ENCODE measurements at regions not wholly inside any gene's neighbourhood (a gene's known extent, or its start where the extent isn't known, plus 50 kb on each side); places are given as distances from the start of the nearest gene placed in this dataset.
A peak's percentile ranks its signal among the peaks of the same experiment; 100 is the strongest.

DNA sequence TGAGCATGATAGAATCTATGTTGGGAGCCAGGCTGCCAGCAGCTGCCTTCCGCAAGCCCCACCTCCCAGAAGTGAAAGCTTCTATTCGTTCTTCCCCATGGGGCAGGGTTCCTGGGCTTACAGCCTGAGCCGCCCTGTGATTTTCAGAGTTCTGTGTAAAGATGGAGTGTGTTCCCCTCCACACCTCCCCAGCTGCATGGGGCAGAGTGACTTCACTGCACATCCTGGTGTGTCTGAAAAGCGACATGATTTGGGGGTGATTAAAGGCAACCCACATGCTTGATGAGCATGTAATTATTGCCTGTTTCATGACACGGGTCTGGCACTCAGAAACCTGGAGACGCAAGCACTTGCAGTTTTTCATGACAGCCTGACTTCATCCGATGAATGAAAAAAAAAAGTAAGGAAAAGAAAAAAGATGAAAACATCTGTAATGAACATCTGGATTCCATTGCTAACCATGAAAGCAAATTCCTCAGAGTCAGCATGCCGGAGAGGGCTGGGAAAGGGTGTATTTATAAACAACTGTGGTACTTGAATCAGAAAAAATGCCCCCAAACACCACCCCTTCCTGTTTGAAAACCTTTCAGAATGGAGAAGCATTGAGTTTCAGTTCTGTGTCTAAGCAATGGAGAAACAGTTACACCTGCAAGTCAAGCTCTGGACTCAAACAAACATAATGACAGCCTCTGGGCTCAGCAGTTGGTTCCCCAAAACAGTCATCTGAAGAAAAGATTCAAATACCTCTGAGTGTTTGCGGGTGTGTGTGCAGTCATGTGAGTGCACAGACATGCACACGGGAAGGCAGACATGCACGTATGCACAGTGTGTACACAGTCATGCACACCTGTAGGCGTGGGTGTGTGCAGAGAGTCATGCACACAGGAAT lies 266.0 kb downstream of the ENGASE start:
- DNase-seq (ENCODE audit: low read depth in 1 of 2, low spot score in 1 of 2) (no peak), FAIRE-seq (no peak), ATAC-seq (no peak)
- peaks cover 3% of the 10 kb centered on the region; the same call in 1 of the 3 replicates for H3K4me1 ChIP-seq
- no peak overlapping the region for H3K4me3 ChIP-seq
- no peak overlapping the region for H3K27ac ChIP-seq
- TF ChIP-seq ZNF302 (CRISPR knock-in tag; IDR thresholded peaks at IDR 0.05), result no peak
- H3K9me3 ChIP-seq, result no peaks in the 10 kb centered on the region
- WGBS (ENCODE audit: missing lambda C conversion rate), result 73% methylated on average over 12 of the region's 12 CpGs
- no peak overlapping the region for H3K4me2 ChIP-seq
- POLR2A ChIA-PET, result no interaction called here
- CTCF ChIA-PET, result interaction anchor here (0.7 to 1.4 kb wide), 4 partner anchors 10 to 16 kb away, joined by 3 read pairs; no protein-coding TSS in a partner anchor

DNA sequence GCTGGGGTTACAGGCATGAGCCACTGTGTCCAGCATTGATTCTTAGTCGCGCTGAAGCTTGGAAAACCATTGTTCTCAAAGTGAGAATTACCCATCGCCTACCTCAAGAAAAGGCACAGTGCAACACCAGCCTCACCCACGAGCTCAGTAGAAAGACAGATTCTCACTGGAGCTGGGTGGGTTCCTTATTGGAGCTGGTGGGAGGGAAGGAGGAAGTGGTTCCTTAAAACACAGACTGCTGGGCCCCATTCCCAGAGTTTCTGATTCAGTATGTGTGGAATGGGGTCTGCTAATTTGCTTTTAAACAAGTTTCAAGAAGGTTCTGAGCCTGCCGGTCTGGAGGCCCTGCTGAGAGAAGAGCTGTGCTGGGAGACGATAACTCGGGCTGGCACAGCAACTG lies 264.7 kb downstream of the ENGASE start:
- Histone ChIP-seq H3K4me2 (no peak overlapping the region), H3K4me3 (no peak overlapping the region), H3K9me3 (no peaks in the 10 kb centered on the region), H3K27ac (no peak overlapping the region), H3K4me1 (peaks cover 3% of the 10 kb centered on the region; the same call in 1 of the 3 replicates)
- ChIA-PET CTCF (interaction anchor here (0.7 to 1.6 kb wide), 3 partner anchors 9 to 49 kb away, joined by 3 to 5 read pairs (median 3); no protein-coding TSS in a partner anchor), POLR2A (no interaction called here)
- FAIRE-seq (no peak), ATAC-seq (no peak), DNase-seq (ENCODE audit: low read depth in 1 of 2, low spot score in 1 of 2) (no peak)
- WGBS (ENCODE audit: missing lambda C conversion rate), result 74% methylated on average over 7 of the region's 7 CpGs
- TF ChIP-seq, protein P1, sequence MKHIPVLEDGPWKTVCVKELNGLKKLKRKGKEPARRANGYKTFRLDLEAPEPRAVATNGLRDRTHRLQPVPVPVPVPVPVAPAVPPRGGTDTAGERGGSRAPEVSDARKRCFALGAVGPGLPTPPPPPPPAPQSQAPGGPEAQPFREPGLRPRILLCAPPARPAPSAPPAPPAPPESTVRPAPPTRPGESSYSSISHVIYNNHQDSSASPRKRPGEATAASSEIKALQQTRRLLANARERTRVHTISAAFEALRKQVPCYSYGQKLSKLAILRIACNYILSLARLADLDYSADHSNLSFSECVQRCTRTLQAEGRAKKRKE (CRISPR knock-in tag; IDR thresholded peaks at IDR 0.05; ENCODE audit: low read depth), result no peak

DNA sequence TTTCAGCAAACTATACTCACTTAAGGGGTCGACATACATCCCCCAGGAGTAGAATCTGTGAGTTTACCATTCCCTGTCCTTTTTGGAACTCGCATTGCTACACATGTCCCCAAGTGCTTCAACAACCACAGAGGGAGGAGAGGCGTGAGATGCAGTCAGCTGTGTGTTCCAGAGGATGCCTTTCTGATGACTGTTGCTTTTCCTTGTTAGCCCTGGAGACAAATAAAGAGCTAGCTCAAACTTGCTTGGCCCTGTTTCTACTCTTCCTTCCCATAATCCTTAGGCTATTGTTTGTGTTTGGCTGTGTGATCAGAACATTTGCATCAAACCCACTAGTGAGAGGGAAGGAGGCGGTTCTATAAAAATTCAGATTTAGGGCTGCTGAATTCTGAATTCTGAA lies 264.0 kb downstream of the ENGASE start:
- Histone ChIP-seq H3K4me1 (peaks cover 3% of the 10 kb centered on the region; the same call in 1 of the 3 replicates), H3K27ac (no peak overlapping the region), H3K4me2 (no peak overlapping the region), H3K4me3 (no peak overlapping the region), H3K9me3 (no peaks in the 10 kb centered on the region)
- ChIA-PET CTCF (interaction anchor here (0.7 to 1.6 kb wide), 3 partner anchors 34 to 62 kb away, joined by 3 to 5 read pairs (median 3); no protein-coding TSS in a partner anchor), POLR2A (no interaction called here)
- FAIRE-seq, result no peak
- 39% methylated on average over 4 of the region's 4 CpGs for WGBS (ENCODE audit: missing lambda C conversion rate)
- ATAC-seq, result 0 out of 6 replicates have a peak, but pooled peaks of 1 of the 2 experiments have one; percentile 27
- peak; percentile 11 for TF ChIP-seq MAFK (IDR thresholded peaks at IDR 0.05; ENCODE audit: partially characterized antibody)
- TF ChIP-seq RAD21 (conservative IDR thresholded peaks at IDR 0.05 in 1 of 2, IDR thresholded peaks at IDR 0.05 in 1 of 2), result no peak
- peak; percentile 32 to 35 for DNase-seq (ENCODE audit: low read depth in 1 of 2, low spot score in 1 of 2)

DNA sequence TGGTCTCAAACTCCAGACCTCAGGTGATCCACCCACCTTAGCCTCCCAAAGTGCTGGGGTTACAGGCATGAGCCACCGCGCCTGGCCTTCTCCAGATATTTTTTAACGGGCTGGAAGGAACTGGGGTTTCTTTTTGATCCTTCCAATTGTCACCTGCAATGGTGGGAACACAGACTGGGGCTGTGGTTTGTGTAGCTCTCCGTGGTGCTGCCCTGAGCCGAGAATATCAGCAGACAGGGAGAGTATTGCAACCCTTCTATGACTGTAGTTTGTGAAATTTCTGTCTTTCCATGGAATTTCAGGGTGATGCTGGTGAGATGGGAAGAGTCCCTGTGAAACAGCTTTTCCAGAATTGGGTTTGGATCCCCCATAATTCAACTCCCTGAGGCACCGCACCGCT lies 263.5 kb downstream of the ENGASE start:
- TF ChIP-seq FOSB (CRISPR knock-in tag; IDR thresholded peaks at IDR 0.05) (no peak), FOSL2 (IDR thresholded peaks at IDR 0.05) (no peak), FOSL2 (CRISPR knock-in tag; IDR thresholded peaks at IDR 0.05) (no peak), SREBF2 (IDR thresholded peaks at IDR 0.05) (no peak), BHLHE40 (IDR thresholded peaks at IDR 0.05; ENCODE audit: low read depth, low read length) (no peak), HDAC2 (IDR thresholded peaks at IDR 0.05) (no peak), JUN (IDR thresholded peaks at IDR 0.05) (no peak), CBX8 (IDR thresholded peaks at IDR 0.05) (no peak)
- TF ChIP-seq, protein P2, sequence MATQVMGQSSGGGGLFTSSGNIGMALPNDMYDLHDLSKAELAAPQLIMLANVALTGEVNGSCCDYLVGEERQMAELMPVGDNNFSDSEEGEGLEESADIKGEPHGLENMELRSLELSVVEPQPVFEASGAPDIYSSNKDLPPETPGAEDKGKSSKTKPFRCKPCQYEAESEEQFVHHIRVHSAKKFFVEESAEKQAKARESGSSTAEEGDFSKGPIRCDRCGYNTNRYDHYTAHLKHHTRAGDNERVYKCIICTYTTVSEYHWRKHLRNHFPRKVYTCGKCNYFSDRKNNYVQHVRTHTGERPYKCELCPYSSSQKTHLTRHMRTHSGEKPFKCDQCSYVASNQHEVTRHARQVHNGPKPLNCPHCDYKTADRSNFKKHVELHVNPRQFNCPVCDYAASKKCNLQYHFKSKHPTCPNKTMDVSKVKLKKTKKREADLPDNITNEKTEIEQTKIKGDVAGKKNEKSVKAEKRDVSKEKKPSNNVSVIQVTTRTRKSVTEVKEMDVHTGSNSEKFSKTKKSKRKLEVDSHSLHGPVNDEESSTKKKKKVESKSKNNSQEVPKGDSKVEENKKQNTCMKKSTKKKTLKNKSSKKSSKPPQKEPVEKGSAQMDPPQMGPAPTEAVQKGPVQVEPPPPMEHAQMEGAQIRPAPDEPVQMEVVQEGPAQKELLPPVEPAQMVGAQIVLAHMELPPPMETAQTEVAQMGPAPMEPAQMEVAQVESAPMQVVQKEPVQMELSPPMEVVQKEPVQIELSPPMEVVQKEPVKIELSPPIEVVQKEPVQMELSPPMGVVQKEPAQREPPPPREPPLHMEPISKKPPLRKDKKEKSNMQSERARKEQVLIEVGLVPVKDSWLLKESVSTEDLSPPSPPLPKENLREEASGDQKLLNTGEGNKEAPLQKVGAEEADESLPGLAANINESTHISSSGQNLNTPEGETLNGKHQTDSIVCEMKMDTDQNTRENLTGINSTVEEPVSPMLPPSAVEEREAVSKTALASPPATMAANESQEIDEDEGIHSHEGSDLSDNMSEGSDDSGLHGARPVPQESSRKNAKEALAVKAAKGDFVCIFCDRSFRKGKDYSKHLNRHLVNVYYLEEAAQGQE (IDR thresholded peaks at IDR 0.05), result peak; percentile 82
- TF ChIP-seq, protein P3, sequence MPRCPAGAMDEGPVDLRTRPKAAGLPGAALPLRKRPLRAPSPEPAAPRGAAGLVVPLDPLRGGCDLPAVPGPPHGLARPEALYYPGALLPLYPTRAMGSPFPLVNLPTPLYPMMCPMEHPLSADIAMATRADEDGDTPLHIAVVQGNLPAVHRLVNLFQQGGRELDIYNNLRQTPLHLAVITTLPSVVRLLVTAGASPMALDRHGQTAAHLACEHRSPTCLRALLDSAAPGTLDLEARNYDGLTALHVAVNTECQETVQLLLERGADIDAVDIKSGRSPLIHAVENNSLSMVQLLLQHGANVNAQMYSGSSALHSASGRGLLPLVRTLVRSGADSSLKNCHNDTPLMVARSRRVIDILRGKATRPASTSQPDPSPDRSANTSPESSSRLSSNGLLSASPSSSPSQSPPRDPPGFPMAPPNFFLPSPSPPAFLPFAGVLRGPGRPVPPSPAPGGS (IDR thresholded peaks at IDR 0.05), result no peak
- ChIA-PET POLR2A (no interaction called here), CTCF (interaction anchor here (0.9 to 1.6 kb wide), 3 partner anchors 51 to 150 kb away, joined by 3 to 5 read pairs (median 4); no protein-coding TSS in a partner anchor)
- FAIRE-seq, result no peak
- Histone ChIP-seq H3K4me3 (no peak overlapping the region), H3K4me1 (peaks cover 3% of the 10 kb centered on the region; the same call in 1 of the 3 replicates), H3K9me3 (no peaks in the 10 kb centered on the region), H3K4me2 (no peak overlapping the region), H3K27ac (no peak overlapping the region)
- 76% methylated on average over 7 of the region's 7 CpGs for WGBS (ENCODE audit: missing lambda C conversion rate)
- ATAC-seq, result no peak
- no peak for DNase-seq (ENCODE audit: low read depth in 1 of 2, low spot score in 1 of 2)

Measured in A549 (cell line).